C1 segment of cervical spinal cord (tissue), 14 donors: ENCODE measurements at regions not wholly inside any gene's neighbourhood (a gene's known extent, or its start where the extent isn't known, plus 50 kb on each side); places are given as distances from the start of the nearest gene placed in this dataset.
A peak's percentile ranks its signal among the peaks of the same experiment; 100 is the strongest.
"Not testable (repeated sequence)": the region's sequence is repeated elsewhere in the genome, so short reads cannot be mapped to it uniquely, and the experiment has no call there.

Experiments used
- DNase-seq, 14 donors: peaks; one replicate each; lab custom pipeline; 2025; lab: John Stamatoyannopoulos, UW

- no peak for DNase-seq
Measured at GRCh38 chr2:219726916-219727315, 99.5 kb downstream of the SLC4A3 start.

- DNase-seq, result no peak
Measured at GRCh38 chr2:219727771-219728429, 100.5 kb downstream of the SLC4A3 start.

DNA sequence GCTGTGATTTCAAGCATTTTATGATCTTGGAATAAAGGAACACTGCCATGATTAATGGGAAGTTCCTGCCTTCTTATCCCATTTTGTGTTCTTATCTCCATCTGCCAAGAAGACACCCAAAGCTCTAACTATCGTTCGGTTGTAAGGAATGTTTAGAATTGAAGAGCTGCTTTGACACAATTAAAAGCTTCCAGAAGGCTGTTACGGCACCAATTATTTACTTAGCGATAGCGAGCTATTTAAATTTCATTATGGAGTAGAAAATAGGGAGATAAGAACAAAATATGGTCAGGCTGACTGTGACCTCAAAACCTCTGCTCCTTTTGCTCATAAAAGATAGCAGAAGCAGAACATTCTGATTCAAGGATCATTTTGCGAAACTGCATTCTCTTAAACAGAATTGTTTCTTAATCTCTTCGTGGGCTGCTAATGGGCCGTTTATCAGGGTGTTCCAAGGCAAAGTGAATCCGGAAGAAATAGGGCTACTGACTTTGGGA lies 101.6 kb downstream of the SLC4A3 start:
- DNase-seq, result no peak

- DNase-seq, result no peak
Measured at GRCh38 chr2:219731173-219731572, 103.7 kb downstream of the SLC4A3 start.

DNA sequence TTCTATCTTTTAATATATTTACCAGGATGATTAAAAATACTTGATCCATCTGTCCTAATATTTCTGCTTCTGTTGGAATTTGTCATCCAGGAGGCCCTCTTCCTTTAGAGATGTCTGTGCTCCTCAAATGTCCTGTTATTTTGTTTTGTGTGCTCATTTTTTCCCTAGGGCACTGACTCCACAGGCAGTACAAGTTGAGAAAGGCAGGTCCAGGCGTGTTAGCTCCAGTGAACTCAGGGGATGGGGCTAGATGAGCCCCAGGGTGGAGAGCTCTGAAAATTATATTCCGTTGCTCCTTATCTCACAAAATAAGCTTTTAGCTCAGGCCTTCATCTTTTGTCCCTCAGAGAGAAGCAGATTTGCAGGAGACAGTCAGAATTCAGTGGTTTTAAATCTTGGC lies 105.7 kb downstream of the SLC4A3 start:
- DNase-seq, result no peak

DNA sequence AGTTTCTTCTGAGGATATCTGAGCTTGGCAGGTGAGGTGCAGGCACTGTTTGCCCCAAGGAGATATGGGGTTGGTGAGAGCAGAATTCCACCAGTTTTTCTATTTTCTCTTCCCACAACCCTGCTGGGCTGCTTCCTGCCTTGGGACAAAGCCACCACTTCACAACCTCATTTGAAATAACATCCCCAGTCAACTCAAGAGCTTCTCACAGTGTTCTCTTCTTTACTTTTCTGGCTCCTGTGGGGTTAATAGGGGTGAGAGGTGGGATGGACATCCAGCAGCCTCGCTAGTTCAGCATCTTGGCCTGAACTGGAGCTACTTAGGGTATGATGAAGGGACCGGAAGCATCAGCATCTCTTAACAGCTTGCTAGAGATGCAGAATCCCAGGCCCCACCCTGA lies 106.3 kb downstream of the SLC4A3 start:
- DNase-seq, result no peak

GRCh38 chr2:219736209-219736608 lies 108.8 kb downstream of the SLC4A3 start:
- peak in 1 of 14 donors; percentile 3 for DNase-seq

GRCh38 chr2:219737270-219737691 lies 109.9 kb downstream of the SLC4A3 start:
- peak in 1 of 14 donors; percentile 16 for DNase-seq

DNA sequence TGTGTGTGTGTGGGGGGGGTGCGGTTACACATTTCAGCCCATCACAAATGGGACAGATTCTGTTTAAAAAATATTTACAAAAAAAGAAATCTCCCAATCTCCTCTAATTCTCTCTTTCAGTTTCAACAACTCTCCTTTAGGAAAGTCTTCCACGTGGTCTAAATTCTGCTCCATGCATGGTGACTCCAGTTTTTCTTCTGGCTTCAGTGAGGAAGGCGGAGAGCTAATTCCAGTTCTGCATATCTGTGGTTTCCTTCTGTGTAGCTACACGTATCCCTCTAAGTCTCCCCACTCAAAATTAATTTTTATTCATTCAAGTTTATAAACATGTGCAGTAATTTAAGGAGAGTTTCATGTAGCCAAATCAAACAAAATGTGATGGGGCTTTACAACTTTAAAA lies 111.6 kb downstream of the SLC4A3 start:
- no peak for DNase-seq

DNA sequence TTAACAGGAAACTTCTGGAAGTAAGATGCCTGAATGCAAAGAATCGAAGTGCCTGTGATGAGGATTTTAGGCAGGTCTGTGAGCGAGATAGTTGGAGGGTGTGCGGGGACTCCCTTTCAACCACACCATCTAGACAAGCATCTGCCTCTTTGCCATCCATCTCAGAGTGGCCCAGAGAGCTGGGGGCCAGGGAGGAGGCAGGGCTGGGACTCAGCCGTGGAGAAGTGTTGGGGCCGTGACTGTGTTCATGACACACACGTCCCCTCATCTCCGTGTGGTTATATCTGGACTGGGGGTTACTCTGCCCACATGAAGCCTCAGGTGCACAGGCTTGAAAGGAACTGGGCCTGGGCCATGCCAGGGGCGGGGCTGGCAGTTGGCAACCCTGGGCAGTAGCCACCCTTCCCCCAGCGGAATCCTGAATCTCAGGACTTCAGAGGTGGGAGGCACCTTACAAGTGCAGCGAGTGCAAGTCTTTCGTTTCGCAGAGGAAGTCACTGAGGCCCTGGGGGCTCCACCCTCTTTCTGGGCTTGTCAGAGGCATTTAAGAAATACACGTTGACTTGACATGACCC lies 112.5 kb downstream of the SLC4A3 start:
- DNase-seq, result no peak

- no peak for DNase-seq
Measured at GRCh38 chr2:219743548-219743947, 116.1 kb downstream of the SLC4A3 start.

- no peak for DNase-seq
Measured at GRCh38 chr2:219744066-219744465, 116.6 kb downstream of the SLC4A3 start.

DNA sequence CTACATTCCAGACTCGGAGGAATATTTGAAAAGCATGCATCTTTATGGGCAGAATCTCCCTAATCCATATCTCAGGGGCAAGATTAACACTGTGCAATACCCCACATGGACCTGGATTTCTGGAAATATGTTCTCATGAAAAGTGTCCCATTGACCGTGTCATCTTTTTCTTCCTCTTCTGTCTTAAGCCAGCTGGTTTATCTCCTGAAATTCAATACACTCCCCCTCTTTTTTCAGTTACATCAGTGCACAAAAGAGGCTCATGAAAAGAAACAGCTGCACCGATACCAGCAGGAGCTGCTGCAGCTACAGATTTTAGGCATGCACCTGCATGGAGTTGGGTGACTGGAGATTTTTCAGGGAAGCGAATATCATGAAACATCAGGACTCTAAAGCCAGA lies 117.2 kb downstream of the SLC4A3 start:
- no peak for DNase-seq

DNA sequence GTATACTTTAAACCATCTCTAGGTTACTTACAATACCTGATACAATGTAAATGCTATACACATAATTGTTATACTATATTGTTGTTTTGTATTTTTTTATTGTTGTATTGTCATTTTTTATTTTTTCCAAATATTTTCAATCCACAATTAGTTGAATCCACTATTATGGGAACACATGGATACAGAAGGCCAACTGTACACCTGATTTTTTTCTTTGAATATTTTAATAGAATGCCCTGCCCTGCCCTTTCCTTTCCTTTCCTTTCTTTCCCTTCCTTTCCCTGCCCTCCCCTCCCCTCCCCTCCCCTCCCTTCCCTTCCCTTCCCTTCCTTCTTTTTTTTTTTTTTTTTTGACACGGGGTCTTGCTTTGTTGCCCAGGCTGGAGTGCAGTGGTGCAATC lies 120.2 kb downstream of the SLC4A3 start:
- no peak for DNase-seq

GRCh38 chr2:219748671-219749570 lies 121.5 kb downstream of the SLC4A3 start:
- DNase-seq, result no peak

- DNase-seq, result not testable (repeated sequence)
Measured at GRCh38 chr2:219751121-219751520, 123.7 kb downstream of the SLC4A3 start.

- no peak for DNase-seq
Measured at GRCh38 chr2:219752726-219753125, 125.3 kb downstream of the SLC4A3 start.

GRCh38 chr2:219758907-219759680 lies 131.7 kb downstream of the SLC4A3 start:
- no peak for DNase-seq

GRCh38 chr2:219759801-219760200 lies 132.4 kb downstream of the SLC4A3 start:
- DNase-seq, result no peak

DNA sequence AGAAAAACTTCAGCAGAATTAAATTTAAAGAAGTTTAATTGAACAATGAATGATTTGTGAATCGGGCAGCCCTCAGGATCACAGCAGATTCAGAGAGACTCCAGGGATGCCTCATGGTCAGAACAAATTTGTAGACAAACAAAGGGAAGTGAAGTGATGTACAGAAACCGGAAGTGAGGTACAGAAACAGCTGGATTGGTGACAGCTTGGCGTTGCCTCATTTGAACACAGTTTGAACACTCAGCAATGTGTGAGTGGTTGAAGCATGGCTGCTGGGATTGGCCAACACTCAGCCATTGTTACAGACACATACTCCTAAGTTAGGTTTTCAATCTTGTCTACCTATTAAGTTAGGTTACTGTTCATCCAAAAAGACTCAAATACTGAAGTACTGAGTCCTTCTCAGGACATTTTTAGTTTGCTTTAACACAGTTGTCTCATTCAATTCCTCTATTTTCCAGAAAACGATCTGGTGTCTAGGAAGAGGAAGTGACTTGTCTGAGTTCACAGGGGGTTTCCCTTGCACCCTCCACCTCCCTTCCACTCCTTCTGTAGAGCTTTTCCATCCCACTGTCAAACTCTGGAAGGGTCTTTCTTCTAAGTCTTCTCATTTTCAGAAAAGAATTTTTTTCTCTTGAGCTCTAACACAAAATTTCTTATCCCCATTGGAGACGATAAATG lies 137.9 kb downstream of the SLC4A3 start:
- DNase-seq, result no peak

- no peak for DNase-seq
Measured at GRCh38 chr2:219766658-219767057, 139.2 kb downstream of the SLC4A3 start.
